A673 (cell line): ENCODE measurements at regions not wholly inside any gene's neighbourhood (a gene's known extent, or its start where the extent isn't known, plus 50 kb on each side); places are given as distances from the start of the nearest gene placed in this dataset.

Experiments
- BruUV-seq: library from RNA; stranded (reverse); fragments of 400-500 nt; replicated peaks from 2 replicates; lab custom pipeline; 2021; lab: Mats Ljungman, UMichigan
- CTCF ChIA-PET: fragments of 300-600 bp; sonication (Branson Sonifier 250); formaldehyde crosslinking; loops from one replicate; lab custom pipeline; 2022; ENCODE audit warnings: antibody characterized with exemption; lab: Charles Lee
- POLR2A ChIA-PET: fragments of 300-600 bp; sonication (Branson Sonifier 250); formaldehyde crosslinking; loops from one replicate; lab custom pipeline; 2022; ENCODE audit warnings: antibody characterized with exemption; ENCODE audit not compliant: low non-redundant PET; lab: Charles Lee
- DNase-seq: peaks from one replicate; pipeline ENCODE4 v3.0.0-alpha.2; 2015; ENCODE audit warnings: low spot score
- H3K27ac ChIP-seq: fragments of 200-600 bp; sonication (generic); 2 replicates; pipeline ENCODE4 v1.5.1; 2016; ENCODE audit warnings: mixed run types, low read depth, mild to moderate bottlenecking, mixed read lengths, antibody characterized with exemption, low read length; ENCODE audit not compliant: poor library complexity, severe bottlenecking
- H3K27me3 ChIP-seq: fragments of 200-600 bp; sonication (generic); replicated peaks from 2 replicates; pipeline ENCODE4 v1.6.1; 2017; ENCODE audit warnings: mixed run types, low read depth, mild to moderate bottlenecking, mixed read lengths, antibody characterized with exemption, low read length; ENCODE audit not compliant: insufficient read depth, poor library complexity
- H3K36me3 ChIP-seq: fragments of 200-600 bp; sonication (generic); 2 replicates; pipeline ENCODE4 v1.6.1; 2016; ENCODE audit warnings: mixed run types, mild to moderate bottlenecking, mixed read lengths, antibody characterized with exemption, low read length; ENCODE audit not compliant: insufficient read depth, poor library complexity, severe bottlenecking
- H3K4me1 ChIP-seq: fragments of 200-600 bp; sonication (generic); 2 replicates; pipeline ENCODE4 v1.6.1; 2017; ENCODE audit warnings: mixed run types, mild to moderate bottlenecking, mixed read lengths, antibody characterized with exemption, low read length; ENCODE audit not compliant: insufficient read depth, poor library complexity, severe bottlenecking
- H3K4me3 ChIP-seq: fragments of 200-600 bp; sonication (generic); 2 replicates; pipeline ENCODE4 v1.5.1; 2016; ENCODE audit warnings: low read depth, mixed run types, mild to moderate bottlenecking, mixed read lengths, low read length; ENCODE audit not compliant: poor library complexity, severe bottlenecking
- H3K9me3 ChIP-seq: fragments of 200-600 bp; sonication (generic); 2 replicates; pipeline ENCODE4 v1.6.1; 2016; ENCODE audit warnings: mixed run types, low read depth, mild to moderate bottlenecking, mixed read lengths, antibody characterized with exemption, low read length; ENCODE audit not compliant: poor library complexity, severe bottlenecking
- CTCF ChIP-seq: fragments of 300-800, 200-600 bp; sonication (generic); conservative IDR thresholded peaks from 2 replicates; pipeline ENCODE4 v1.5.1; 2017; ENCODE audit warnings: low read depth, mild to moderate bottlenecking, antibody characterized with exemption, low read length, moderate library complexity, mixed read lengths
- EZH2 ChIP-seq: fragments of 200-600 bp; sonication (generic); IDR thresholded peaks from 2 replicates; pipeline ENCODE4 v1.6.1; 2017; ENCODE audit warnings: borderline replicate concordance, low read depth, mild to moderate bottlenecking, mixed read lengths, antibody characterized with exemption, low read length; ENCODE audit not compliant: poor library complexity, severe bottlenecking
- intact Hi-C: fragments of 100-400 bp; cut with micrococcal nuclease; formaldehyde crosslinking; loops from one replicate; pipeline ENCODE4 v1.10.0; 2022; ENCODE audit not compliant: unreplicated experiment

GRCh38 chr9:106156465-106156864, 462.1 kb downstream of the TMEM38B start:
- DNase-seq: no peak
- Histone ChIP-seq H3K4me3 (no peak overlapping the region), H3K27ac (no peak overlapping the region), H3K27me3 (no peaks in the 10 kb centered on the region), H3K36me3 (no peaks in the 10 kb centered on the region), H3K9me3 (peaks cover 4% of the 10 kb centered on the region), H3K4me1 (no peaks in the 10 kb centered on the region)
- TF ChIP-seq EZH2 (no peak), CTCF (no peak)
- CTCF ChIA-PET: no interaction called here
- POLR2A ChIA-PET: no interaction called here
- intact Hi-C loops: no loop called here
- no TSS peak for BruUV-seq

- peaks cover 7% of the 10 kb centered on the region for H3K9me3 ChIP-seq
These were observed 477.9 kb downstream of the TMEM38B start for GRCh38 chr9:106172265-106172664.

GRCh38 chr9:106174346-106174745, 480.0 kb downstream of the TMEM38B start:
- no peaks in the 10 kb centered on the region for H3K27me3 ChIP-seq
- BruUV-seq: no TSS peak
- H3K4me3 ChIP-seq: no peak overlapping the region
- DNase-seq: no peak
- H3K4me1 ChIP-seq: no peaks in the 10 kb centered on the region
- CTCF ChIA-PET: no interaction called here
- POLR2A ChIA-PET: no interaction called here
- TF ChIP-seq CTCF (no peak), EZH2 (no peak)
- H3K9me3 ChIP-seq: peaks cover 14% of the 10 kb centered on the region
- H3K36me3 ChIP-seq: no peaks in the 10 kb centered on the region
- H3K27ac ChIP-seq: no peak overlapping the region
- intact Hi-C loops: no loop called here

More at GRCh38 chr9:106172265-106172664, 477.9 kb downstream of the TMEM38B start:
- H3K27me3 ChIP-seq: no peaks in the 10 kb centered on the region
- DNase-seq: no peak
- BruUV-seq: no TSS peak
- TF ChIP-seq CTCF: no peak
- no peak for TF ChIP-seq EZH2
- ChIA-PET POLR2A (no interaction called here), CTCF (no interaction called here)
- no peak overlapping the region for H3K4me3 ChIP-seq
- H3K27ac ChIP-seq: no peak overlapping the region
- H3K4me1 ChIP-seq: no peaks in the 10 kb centered on the region
- no peaks in the 10 kb centered on the region for H3K36me3 ChIP-seq
- intact Hi-C loops: no loop called here
